Osteoblast (primary cell): ENCODE measurements at regions not wholly inside any gene's neighbourhood (a gene's known extent, or its start where the extent isn't known, plus 50 kb on each side); places are given as distances from the start of the nearest gene placed in this dataset.

Source experiments
- DNase-seq: peaks from one replicate; pipeline ENCODE4 v3.0.0; 2011; ENCODE audit warnings: low spot score, mixed read lengths; ENCODE audit not compliant: insufficient read length; ENCODE audit errors: missing footprints
- H2AFZ ChIP-seq: 2 replicates; pipeline ENCODE4 v1.6.0; 2011; ENCODE audit warnings: mild to moderate bottlenecking, low read length
- H3K27ac ChIP-seq: 2 replicates; pipeline ENCODE4 v1.5.1; 2011; ENCODE audit warnings: mild to moderate bottlenecking, low read depth, low read length, moderate library complexity
- H3K27me3 ChIP-seq: 2 replicates; pipeline ENCODE4 v1.6.0; 2012; ENCODE audit warnings: mild to moderate bottlenecking, control low read depth, inconsistent platforms, low read length, moderate library complexity; ENCODE audit not compliant: insufficient read depth
- H3K36me3 ChIP-seq: 2 replicates; pipeline ENCODE4 v1.5.1; 2011; ENCODE audit warnings: mild to moderate bottlenecking, low read length, control low read depth, moderate library complexity; ENCODE audit not compliant: insufficient read depth
- H3K4me1 ChIP-seq: 2 replicates; pipeline ENCODE4 v1.5.1; 2011; ENCODE audit warnings: mild to moderate bottlenecking, low read length, control low read depth, moderate library complexity; ENCODE audit not compliant: insufficient read depth
- H3K4me2 ChIP-seq: 2 replicates; pipeline ENCODE4 v1.6.0; 2011; ENCODE audit warnings: mild to moderate bottlenecking, low read length; ENCODE audit not compliant: insufficient read depth
- H3K4me3 ChIP-seq: fragments of 200-600 bp; sonication (generic); 3 replicates; pipeline ENCODE4 v1.5.1; 2012; ENCODE audit warnings: mild to moderate bottlenecking, low read length, inconsistent platforms; ENCODE audit not compliant: insufficient read depth
- H3K79me2 ChIP-seq: 2 replicates; pipeline ENCODE4 v1.6.0; 2012; ENCODE audit warnings: mild to moderate bottlenecking, low read length, control low read depth, inconsistent platforms; ENCODE audit not compliant: insufficient read depth
- H3K9me3 ChIP-seq: 2 replicates; pipeline ENCODE4 v1.5.1; 2011; ENCODE audit warnings: low read depth, low read length, control low read depth
- H4K20me1 ChIP-seq: 2 replicates; pipeline ENCODE4 v1.6.0; 2012; ENCODE audit warnings: mild to moderate bottlenecking, low read length, control low read depth; ENCODE audit not compliant: insufficient read depth
- TF ChIP-seq, protein P1 (sequence below): IDR thresholded peaks from 2 replicates; pipeline ENCODE4 v1.5.1; 2011; ENCODE audit warnings: mild to moderate bottlenecking, low read depth, low read length, moderate library complexity; ENCODE audit errors: extremely low read depth

- no peaks in the 10 kb centered on the region for H4K20me1 ChIP-seq
- TF ChIP-seq, protein P1, sequence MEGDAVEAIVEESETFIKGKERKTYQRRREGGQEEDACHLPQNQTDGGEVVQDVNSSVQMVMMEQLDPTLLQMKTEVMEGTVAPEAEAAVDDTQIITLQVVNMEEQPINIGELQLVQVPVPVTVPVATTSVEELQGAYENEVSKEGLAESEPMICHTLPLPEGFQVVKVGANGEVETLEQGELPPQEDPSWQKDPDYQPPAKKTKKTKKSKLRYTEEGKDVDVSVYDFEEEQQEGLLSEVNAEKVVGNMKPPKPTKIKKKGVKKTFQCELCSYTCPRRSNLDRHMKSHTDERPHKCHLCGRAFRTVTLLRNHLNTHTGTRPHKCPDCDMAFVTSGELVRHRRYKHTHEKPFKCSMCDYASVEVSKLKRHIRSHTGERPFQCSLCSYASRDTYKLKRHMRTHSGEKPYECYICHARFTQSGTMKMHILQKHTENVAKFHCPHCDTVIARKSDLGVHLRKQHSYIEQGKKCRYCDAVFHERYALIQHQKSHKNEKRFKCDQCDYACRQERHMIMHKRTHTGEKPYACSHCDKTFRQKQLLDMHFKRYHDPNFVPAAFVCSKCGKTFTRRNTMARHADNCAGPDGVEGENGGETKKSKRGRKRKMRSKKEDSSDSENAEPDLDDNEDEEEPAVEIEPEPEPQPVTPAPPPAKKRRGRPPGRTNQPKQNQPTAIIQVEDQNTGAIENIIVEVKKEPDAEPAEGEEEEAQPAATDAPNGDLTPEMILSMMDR = peak; percentile 81
- H3K4me2 ChIP-seq = peak overlapping the region; percentile 62
- no peaks in the 10 kb centered on the region for H3K27me3 ChIP-seq
- peak overlapping the region; percentile 68 for H2AFZ ChIP-seq
- H3K27ac ChIP-seq = no peak overlapping the region
- DNase-seq = peak; percentile 53
- H3K79me2 ChIP-seq = no peaks in the 10 kb centered on the region
- peak overlapping the region; percentile 46 for H3K4me3 ChIP-seq
- H3K4me1 ChIP-seq = peaks cover 20% of the 10 kb centered on the region
- no peaks in the 10 kb centered on the region for H3K36me3 ChIP-seq
- H3K9me3 ChIP-seq = no peaks in the 10 kb centered on the region
These were observed 110.7 kb upstream of the PHACTR1 start for GRCh38 chr6:12605888-12606345.

DNA sequence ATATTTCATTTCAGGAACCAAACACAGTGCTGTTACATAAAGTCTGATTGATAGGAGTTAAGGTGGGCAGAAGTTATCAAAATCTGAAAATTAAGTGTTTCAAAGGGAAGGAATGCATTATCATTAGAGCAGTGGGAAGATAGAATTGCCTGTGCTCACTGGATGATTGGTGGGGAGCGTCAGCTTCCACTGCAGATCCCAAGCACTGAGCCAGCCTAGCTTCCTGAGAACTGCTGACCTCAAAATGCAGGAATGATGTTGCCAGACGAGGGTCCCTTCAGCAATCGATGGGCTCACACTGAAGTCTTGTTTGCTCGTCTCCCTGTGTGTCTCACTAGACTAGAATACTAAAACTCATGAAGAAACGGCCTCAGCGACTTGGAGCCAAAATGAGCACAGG is 110.0 kb upstream of the PHACTR1 start:
- peaks cover 20% of the 10 kb centered on the region for H3K4me1 ChIP-seq
- H3K27me3 ChIP-seq = peaks cover 2% of the 10 kb centered on the region
- no peak overlapping the region for H3K4me2 ChIP-seq
- no peak overlapping the region for H3K4me3 ChIP-seq
- no peaks in the 10 kb centered on the region for H3K9me3 ChIP-seq
- H3K36me3 ChIP-seq = no peaks in the 10 kb centered on the region
- H4K20me1 ChIP-seq = no peaks in the 10 kb centered on the region
- DNase-seq = no peak
- TF ChIP-seq, protein P1 = no peak
- H3K79me2 ChIP-seq = no peaks in the 10 kb centered on the region
- no peak overlapping the region for H2AFZ ChIP-seq
- no peak overlapping the region for H3K27ac ChIP-seq

DNA sequence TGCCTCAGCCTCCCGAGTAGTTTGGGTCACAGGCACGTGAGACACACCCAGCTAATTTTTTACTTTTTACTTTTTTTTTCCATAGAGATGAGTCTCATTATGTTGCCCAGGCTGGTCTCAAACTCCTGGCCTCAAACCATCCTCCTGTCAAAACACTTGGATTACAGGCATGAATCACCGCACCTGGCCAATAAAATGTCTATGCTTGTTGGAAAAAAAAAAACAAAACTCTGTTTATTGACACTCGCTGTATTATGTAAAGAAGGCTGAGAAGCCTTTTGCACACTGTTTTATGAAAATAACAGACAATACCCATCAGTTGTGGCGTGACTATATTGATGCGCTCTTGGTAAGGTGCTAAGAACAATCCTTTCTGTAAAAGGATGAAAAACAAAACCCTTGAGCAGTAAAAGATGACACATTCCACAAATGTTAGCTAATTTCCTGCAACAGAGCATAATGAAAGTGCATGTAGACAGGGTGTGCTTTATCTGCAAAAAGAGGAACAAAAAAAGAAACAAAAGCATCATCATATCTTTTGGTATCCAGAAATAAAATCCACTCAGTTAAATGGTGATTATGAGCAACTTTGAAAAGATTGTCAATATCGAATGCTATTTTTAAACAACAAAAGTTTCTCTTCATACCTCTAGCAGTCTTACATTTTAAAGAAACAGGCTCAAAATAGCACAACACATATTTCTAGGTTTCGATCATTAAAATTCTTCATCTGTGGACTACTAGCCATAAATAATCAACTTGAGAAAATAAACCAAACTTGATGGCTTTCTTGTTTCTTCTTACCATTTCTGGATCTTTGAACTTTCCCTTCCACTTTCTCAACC is 108.3 kb upstream of the PHACTR1 start:
- Histone ChIP-seq H3K79me2 (no peaks in the 10 kb centered on the region), H4K20me1 (no peaks in the 10 kb centered on the region), H2AFZ (no peak overlapping the region), H3K36me3 (no peaks in the 10 kb centered on the region), H3K4me3 (no peak overlapping the region), H3K9me3 (no peaks in the 10 kb centered on the region), H3K4me2 (peak overlapping the region; percentile 37), H3K27me3 (peaks cover 6% of the 10 kb centered on the region), H3K4me1 (peaks cover 11% of the 10 kb centered on the region), H3K27ac (no peak overlapping the region)
- no peak for DNase-seq
- TF ChIP-seq, protein P1 = no peak

- H3K4me2 ChIP-seq = no peak overlapping the region
- TF ChIP-seq, protein P1 = no peak
- no peaks in the 10 kb centered on the region for H3K79me2 ChIP-seq
- H3K36me3 ChIP-seq = no peaks in the 10 kb centered on the region
- H4K20me1 ChIP-seq = no peaks in the 10 kb centered on the region
- H3K27ac ChIP-seq = no peak overlapping the region
- no peak overlapping the region for H2AFZ ChIP-seq
- peaks cover 6% of the 10 kb centered on the region for H3K27me3 ChIP-seq
- H3K4me1 ChIP-seq = peaks cover 11% of the 10 kb centered on the region
- no peak for DNase-seq
- no peak overlapping the region for H3K4me3 ChIP-seq
- no peaks in the 10 kb centered on the region for H3K9me3 ChIP-seq
These were observed 107.7 kb upstream of the PHACTR1 start for GRCh38 chr6:12608874-12609273.
